ENCODE measurements at regions not wholly inside any gene's neighbourhood (a gene's known extent, or its start where the extent isn't known, plus 50 kb on each side); places are given as distances from the start of the nearest gene placed in this dataset.

DNA sequence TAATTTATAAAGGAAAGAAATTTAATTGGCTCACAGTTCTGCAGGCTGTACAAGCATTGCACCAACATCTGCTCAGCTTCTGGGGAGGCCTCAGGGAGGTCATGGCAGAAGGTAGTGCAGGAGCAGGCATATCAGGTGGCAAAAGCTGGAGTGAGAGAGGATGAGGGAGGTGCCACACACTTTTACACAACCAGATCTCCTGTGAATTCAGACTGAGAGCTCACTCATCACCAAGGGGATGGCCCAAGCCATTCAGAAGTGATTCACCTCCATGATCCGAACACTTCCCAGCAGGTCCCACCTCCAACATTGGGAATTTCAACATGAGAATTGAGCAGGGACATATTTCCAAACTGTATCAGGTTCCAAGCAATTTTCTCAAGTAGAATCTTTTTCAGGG is 84.7 kb upstream of the BRINP1 start:
- Histone ChIP-seq H3K36me3 (no peaks in the 10 kb centered on the region), H3K27ac (no peak overlapping the region), H3K4me3 (ENCODE audit: low read depth, low read length) (no peak overlapping the region), H3K9me3 (ENCODE audit: severe bottlenecking) (peaks cover 4% of the 10 kb centered on the region), H3K27me3 (ENCODE audit: insufficient read depth, low read depth, severe bottlenecking) (no peaks in the 10 kb centered on the region)
- DNase-seq: no peak
- TF ChIP-seq, protein P1, sequence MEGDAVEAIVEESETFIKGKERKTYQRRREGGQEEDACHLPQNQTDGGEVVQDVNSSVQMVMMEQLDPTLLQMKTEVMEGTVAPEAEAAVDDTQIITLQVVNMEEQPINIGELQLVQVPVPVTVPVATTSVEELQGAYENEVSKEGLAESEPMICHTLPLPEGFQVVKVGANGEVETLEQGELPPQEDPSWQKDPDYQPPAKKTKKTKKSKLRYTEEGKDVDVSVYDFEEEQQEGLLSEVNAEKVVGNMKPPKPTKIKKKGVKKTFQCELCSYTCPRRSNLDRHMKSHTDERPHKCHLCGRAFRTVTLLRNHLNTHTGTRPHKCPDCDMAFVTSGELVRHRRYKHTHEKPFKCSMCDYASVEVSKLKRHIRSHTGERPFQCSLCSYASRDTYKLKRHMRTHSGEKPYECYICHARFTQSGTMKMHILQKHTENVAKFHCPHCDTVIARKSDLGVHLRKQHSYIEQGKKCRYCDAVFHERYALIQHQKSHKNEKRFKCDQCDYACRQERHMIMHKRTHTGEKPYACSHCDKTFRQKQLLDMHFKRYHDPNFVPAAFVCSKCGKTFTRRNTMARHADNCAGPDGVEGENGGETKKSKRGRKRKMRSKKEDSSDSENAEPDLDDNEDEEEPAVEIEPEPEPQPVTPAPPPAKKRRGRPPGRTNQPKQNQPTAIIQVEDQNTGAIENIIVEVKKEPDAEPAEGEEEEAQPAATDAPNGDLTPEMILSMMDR (IDR thresholded peaks at IDR 0.05; ENCODE audit: low read depth, low read length): no peak

DNA sequence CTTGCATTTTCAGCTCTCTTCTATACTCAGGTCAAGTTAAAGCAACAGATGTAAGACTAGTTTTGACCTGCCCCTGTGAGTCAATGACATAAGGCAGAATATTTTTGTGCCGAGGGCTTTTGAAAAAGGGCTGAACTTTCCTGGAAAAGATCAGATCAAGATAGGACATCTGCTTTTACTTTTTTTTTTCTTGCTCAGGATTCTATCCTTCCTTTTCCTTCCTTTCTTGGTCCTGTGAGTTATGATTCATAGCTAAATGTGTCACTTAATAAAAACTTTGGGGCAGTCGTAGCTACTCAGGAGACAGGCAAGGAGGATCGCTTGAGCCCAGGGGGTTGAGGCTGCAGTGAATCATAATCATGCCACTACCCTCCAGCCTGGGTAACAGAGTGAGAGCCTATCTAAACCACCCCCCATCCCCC is 84.3 kb upstream of the BRINP1 start:
- H3K4me3 ChIP-seq (ENCODE audit: low read depth, low read length): no peak overlapping the region
- peaks cover 4% of the 10 kb centered on the region for H3K9me3 ChIP-seq (ENCODE audit: severe bottlenecking)

GRCh38 chr9:119451426-119451825 is 82.2 kb upstream of the BRINP1 start:
- Histone ChIP-seq H3K27me3 (ENCODE audit: insufficient read depth, low read depth, severe bottlenecking) (no peaks in the 10 kb centered on the region), H3K4me3 (ENCODE audit: low read depth, low read length) (no peak overlapping the region), H3K9me3 (ENCODE audit: severe bottlenecking) (peaks cover 4% of the 10 kb centered on the region), H3K36me3 (no peaks in the 10 kb centered on the region), H3K27ac (no peak overlapping the region)
- TF ChIP-seq, protein P1 (IDR thresholded peaks at IDR 0.05; ENCODE audit: low read depth, low read length): no peak
- DNase-seq: no peak

More for the DNA sequence above, 84.3 kb upstream of the BRINP1 start:
- DNase-seq: no peak
- H3K36me3 ChIP-seq: no peaks in the 10 kb centered on the region
- no peak overlapping the region for H3K27ac ChIP-seq
- no peaks in the 10 kb centered on the region for H3K27me3 ChIP-seq (ENCODE audit: insufficient read depth, low read depth, severe bottlenecking)
- TF ChIP-seq, protein P1 (IDR thresholded peaks at IDR 0.05; ENCODE audit: low read depth, low read length): no peak

GRCh38 chr9:119443179-119443578 is 73.9 kb upstream of the BRINP1 start:
- TF ChIP-seq, protein P1 (IDR thresholded peaks at IDR 0.05; ENCODE audit: low read depth, low read length): no peak

DNA sequence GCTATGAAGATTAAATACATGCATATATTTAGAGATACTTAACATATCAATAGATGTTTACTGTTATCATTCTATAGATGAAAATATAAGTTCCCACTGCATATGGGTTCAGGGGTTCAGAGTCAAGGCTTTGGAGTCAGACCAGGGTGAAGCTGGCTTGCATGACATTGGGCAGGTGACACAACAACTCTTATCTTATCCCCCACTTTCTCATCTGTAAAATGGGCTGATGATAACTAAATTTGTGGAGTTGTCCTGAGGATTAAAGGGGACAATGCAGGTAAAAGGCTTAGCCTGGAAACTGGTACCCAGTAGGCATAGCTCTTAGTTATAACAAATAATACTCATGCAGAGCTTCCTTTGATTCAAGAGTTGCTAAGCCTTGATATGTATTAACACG is 72.6 kb upstream of the BRINP1 start:
- H3K36me3 ChIP-seq: no peaks in the 10 kb centered on the region
- no peak for DNase-seq
- H3K4me3 ChIP-seq (ENCODE audit: low read depth, low read length): no peak overlapping the region
- TF ChIP-seq, protein P1 (IDR thresholded peaks at IDR 0.05; ENCODE audit: low read depth, low read length): no peak
- no peaks in the 10 kb centered on the region for H3K9me3 ChIP-seq (ENCODE audit: severe bottlenecking)
- H3K27me3 ChIP-seq (ENCODE audit: insufficient read depth, low read depth, severe bottlenecking): no peaks in the 10 kb centered on the region
- no peak overlapping the region for H3K27ac ChIP-seq

More at GRCh38 chr9:119443179-119443578, 73.9 kb upstream of the BRINP1 start:
- no peaks in the 10 kb centered on the region for H3K36me3 ChIP-seq
- no peak for DNase-seq
- no peaks in the 10 kb centered on the region for H3K27me3 ChIP-seq (ENCODE audit: insufficient read depth, low read depth, severe bottlenecking)
- H3K4me3 ChIP-seq (ENCODE audit: low read depth, low read length): no peak overlapping the region
- H3K27ac ChIP-seq: no peak overlapping the region
- no peaks in the 10 kb centered on the region for H3K9me3 ChIP-seq (ENCODE audit: severe bottlenecking)

DNA sequence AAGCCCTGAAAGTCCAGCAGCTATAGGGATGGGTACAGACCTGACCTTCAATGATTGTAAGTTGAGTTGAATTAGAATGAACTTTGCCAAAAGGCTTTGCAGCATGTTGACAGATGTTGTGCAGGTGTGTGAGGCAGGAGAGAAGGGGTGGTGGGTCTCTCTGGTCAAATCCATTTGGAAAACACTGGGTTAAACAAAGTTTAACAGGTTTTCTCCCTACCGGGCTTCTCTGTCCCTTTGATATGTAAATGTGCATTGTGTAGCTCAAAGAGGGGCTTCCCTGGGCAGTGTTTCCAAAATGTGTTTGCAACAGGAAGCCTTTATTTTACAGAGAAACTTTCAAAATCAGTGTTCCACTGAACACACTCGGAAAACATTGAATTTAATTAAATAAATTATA is 72.1 kb upstream of the BRINP1 start:
- Histone ChIP-seq H3K27me3 (ENCODE audit: insufficient read depth, low read depth, severe bottlenecking) (no peaks in the 10 kb centered on the region), H3K9me3 (ENCODE audit: severe bottlenecking) (no peaks in the 10 kb centered on the region), H3K36me3 (no peaks in the 10 kb centered on the region), H3K4me3 (ENCODE audit: low read depth, low read length) (no peak overlapping the region), H3K27ac (no peak overlapping the region)
- TF ChIP-seq, protein P1 (IDR thresholded peaks at IDR 0.05; ENCODE audit: low read depth, low read length): no peak
- DNase-seq: no peak
